GM12891 (cell line): ENCODE measurements at regions not wholly inside any gene's neighbourhood (a gene's known extent, or its start where the extent isn't known, plus 50 kb on each side); places are given as distances from the start of the nearest gene placed in this dataset.

Experiments
- POLR2A ChIP-seq: IDR thresholded peaks from 2 replicates; pipeline ENCODE4 v1.6.1; 2011; ENCODE audit warnings: low read depth, low read length, control low read depth
- POLR2AphosphoS5 ChIP-seq: IDR thresholded peaks from 2 replicates; pipeline ENCODE4 v1.6.1; 2011; ENCODE audit warnings: low read depth, low read length, control low read depth
- POU2F2 ChIP-seq: IDR thresholded peaks from 2 replicates; pipeline ENCODE4 v1.6.1; 2011; ENCODE audit warnings: low read depth, mild to moderate bottlenecking, control low read depth, low read length, moderate library complexity
- SPI1 ChIP-seq: IDR thresholded peaks from 2 replicates; pipeline ENCODE4 v1.6.1; 2011; ENCODE audit warnings: low read depth, low read length, control low read depth
- TAF1 ChIP-seq: IDR thresholded peaks from 2 replicates; pipeline ENCODE4 v1.6.1; 2011; ENCODE audit warnings: low read depth, low read length, control low read depth

GRCh38 chr3:120854908-120855526 is 53.0 kb upstream of the STXBP5L start:
- TF ChIP-seq POLR2A (no peak), POLR2AphosphoS5 (no peak), TAF1 (no peak), SPI1 (no peak), POU2F2 (no peak)
